Liver (tissue), 3 donors: ENCODE measurements at regions not wholly inside any gene's neighbourhood (a gene's known extent, or its start where the extent isn't known, plus 50 kb on each side); places are given as distances from the start of the nearest gene placed in this dataset.
"Not testable (repeated sequence)": the region's sequence is repeated elsewhere in the genome, so short reads cannot be mapped to it uniquely, and the experiment has no call there.

Experiments
- CTCF ChIP-seq: fragments of 150-350 bp; IDR thresholded peaks from 2 replicates; pipeline ENCODE4 v1.5.1; 2017; ENCODE audit warnings: improper control_type of control experiment, low read depth, low read length; ENCODE audit not compliant: missing input control
- EGR1 ChIP-seq, 2 donors: IDR thresholded peaks; 2 replicates each; pipeline ENCODE4 v1.6.1; 2016 to 2018; ENCODE audit warnings: antibody characterized with exemption in 2 of 2, low read depth in 2 of 2
- FOXA1 ChIP-seq: IDR thresholded peaks from 2 replicates; pipeline ENCODE4 v1.6.1; 2016; ENCODE audit warnings: antibody characterized with exemption
- GABPA ChIP-seq, 2 donors: IDR thresholded peaks in 1 of 2; conservative IDR thresholded peaks in 1 of 2; 2 replicates each; pipeline ENCODE4 v1.6.1; 2016; ENCODE audit warnings: antibody characterized with exemption in 2 of 2, mild to moderate bottlenecking in 1 of 2, moderate library complexity in 1 of 2
- HNF4G ChIP-seq: IDR thresholded peaks from 2 replicates; pipeline ENCODE4 v1.6.1; 2016; ENCODE audit warnings: antibody characterized with exemption
- JUND ChIP-seq, 2 donors: IDR thresholded peaks; 2 replicates each; pipeline ENCODE4 v1.6.1; 2016; ENCODE audit warnings: antibody characterized with exemption in 2 of 2
- MAX ChIP-seq: IDR thresholded peaks from 2 replicates; pipeline ENCODE4 v1.6.1; 2016; ENCODE audit warnings: antibody characterized with exemption
- REST ChIP-seq: IDR thresholded peaks from 2 replicates; pipeline ENCODE4 v1.6.1; 2016; ENCODE audit warnings: antibody characterized with exemption, mild to moderate bottlenecking
- TAF1 ChIP-seq: conservative IDR thresholded peaks from 2 replicates; pipeline ENCODE4 v1.6.1; 2016; ENCODE audit warnings: antibody characterized with exemption, mild to moderate bottlenecking
- YY1 ChIP-seq: IDR thresholded peaks from 2 replicates; pipeline ENCODE4 v1.6.1; 2016; ENCODE audit warnings: antibody characterized with exemption, mild to moderate bottlenecking
- TF ChIP-seq, protein P1 (sequence below): IDR thresholded peaks from 2 replicates; pipeline ENCODE4 v1.6.1; 2016; ENCODE audit warnings: antibody characterized with exemption
- TF ChIP-seq, protein P2 (sequence below): IDR thresholded peaks from 2 replicates; pipeline ENCODE4 v1.6.1; 2016; ENCODE audit warnings: antibody characterized with exemption
- donor health status: healthy.
- donor health status: healthy.

GRCh38 chr21:6125549-6126240 lies 4395.7 kb upstream of the TPTE start:
- TF ChIP-seq EGR1 (IDR thresholded peaks at IDR 0.05; ENCODE audit: low read depth in 2 of 2); REST; CTCF; JUND (IDR thresholded peaks at IDR 0.05); MAX; YY1; FOXA1; TAF1; HNF4G; GABPA (IDR thresholded peaks at IDR 0.05 in 1 of 2, conservative IDR thresholded peaks at IDR 0.05 in 1 of 2): not testable (repeated sequence)
- TF ChIP-seq, protein P1, sequence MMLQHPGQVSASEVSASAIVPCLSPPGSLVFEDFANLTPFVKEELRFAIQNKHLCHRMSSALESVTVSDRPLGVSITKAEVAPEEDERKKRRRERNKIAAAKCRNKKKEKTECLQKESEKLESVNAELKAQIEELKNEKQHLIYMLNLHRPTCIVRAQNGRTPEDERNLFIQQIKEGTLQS, result not testable (repeated sequence)
- TF ChIP-seq, protein P2, sequence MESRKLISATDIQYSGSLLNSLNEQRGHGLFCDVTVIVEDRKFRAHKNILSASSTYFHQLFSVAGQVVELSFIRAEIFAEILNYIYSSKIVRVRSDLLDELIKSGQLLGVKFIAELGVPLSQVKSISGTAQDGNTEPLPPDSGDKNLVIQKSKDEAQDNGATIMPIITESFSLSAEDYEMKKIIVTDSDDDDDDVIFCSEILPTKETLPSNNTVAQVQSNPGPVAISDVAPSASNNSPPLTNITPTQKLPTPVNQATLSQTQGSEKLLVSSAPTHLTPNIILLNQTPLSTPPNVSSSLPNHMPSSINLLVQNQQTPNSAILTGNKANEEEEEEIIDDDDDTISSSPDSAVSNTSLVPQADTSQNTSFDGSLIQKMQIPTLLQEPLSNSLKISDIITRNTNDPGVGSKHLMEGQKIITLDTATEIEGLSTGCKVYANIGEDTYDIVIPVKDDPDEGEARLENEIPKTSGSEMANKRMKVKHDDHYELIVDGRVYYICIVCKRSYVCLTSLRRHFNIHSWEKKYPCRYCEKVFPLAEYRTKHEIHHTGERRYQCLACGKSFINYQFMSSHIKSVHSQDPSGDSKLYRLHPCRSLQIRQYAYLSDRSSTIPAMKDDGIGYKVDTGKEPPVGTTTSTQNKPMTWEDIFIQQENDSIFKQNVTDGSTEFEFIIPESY, result not testable (repeated sequence)
